K562 (cell line): ENCODE measurements at regions not wholly inside any gene's neighbourhood (a gene's known extent, or its start where the extent isn't known, plus 50 kb on each side); places are given as distances from the start of the nearest gene placed in this dataset.

Experiments used
- NRF1 ChIP-seq, 2 experiments: fragments of 450-650 bp; IDR thresholded peaks in 1 of 2; conservative IDR thresholded peaks in 1 of 2; 2 replicates each; pipeline ENCODE4 v1.6.1; 2014; ENCODE audit warnings: mild to moderate bottlenecking in 2 of 2
- RHOXF2B ChIP-seq: fragments of 250-450 bp; sonication (Bioruptor Pico); conservative IDR thresholded peaks from 2 replicates; pipeline ENCODE4 v1.5.1; 2021

DNA sequence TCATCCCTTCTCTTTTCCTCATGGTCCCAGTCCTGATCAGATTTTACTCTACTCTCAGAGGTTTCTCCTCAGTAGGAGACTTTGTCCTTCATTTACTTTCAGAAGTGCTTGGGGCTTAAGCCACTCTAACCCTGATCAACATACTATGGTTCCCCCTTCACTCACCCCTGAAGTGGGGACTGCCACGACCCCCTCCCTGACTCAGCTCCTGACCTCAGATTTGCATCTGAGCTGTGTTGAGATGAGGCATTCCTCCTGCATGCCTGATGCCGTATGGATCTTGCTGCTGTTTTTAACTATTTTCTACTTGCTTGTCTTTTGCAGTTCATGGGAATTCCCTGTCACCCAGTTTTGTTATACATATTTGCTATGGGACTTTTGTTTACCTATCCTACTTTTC is 306.7 kb upstream of the CHST9 start:
- TF ChIP-seq RHOXF2B (CRISPR knock-in tag): no peak
- no peak for TF ChIP-seq NRF1 (conservative IDR thresholded peaks at IDR 0.05 in 1 of 2, IDR thresholded peaks at IDR 0.05 in 1 of 2)
